ENCODE measurements at regions not wholly inside any gene's neighbourhood (a gene's known extent, or its start where the extent isn't known, plus 50 kb on each side); places are given as distances from the start of the nearest gene placed in this dataset.

DNA sequence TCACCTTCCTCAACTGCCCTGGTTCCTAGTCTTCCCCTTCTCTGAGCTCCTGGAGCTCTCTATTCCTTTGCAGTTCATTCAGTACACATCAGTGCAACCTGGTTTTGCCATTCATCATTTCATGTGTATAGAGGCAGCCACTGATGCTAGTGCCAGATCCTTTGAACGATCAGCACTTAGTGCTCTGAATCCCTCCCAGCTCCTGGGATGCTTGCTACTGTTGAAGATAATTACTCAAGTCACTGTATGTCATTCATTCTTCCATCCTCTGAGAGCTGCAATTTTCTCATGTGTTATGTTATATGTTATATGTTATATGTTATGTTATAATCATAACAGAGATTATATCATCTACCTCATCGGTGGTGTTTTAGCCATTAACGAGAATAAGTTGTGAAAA is 98.5 kb upstream of the UXS1 start:
- H2BK120ac ChIP-seq (replicated peaks; ENCODE audit: low read depth, low read length), result no peak overlapping the region
- no peak overlapping the region for H2AFZ ChIP-seq (ENCODE audit: low read length)
- no peak overlapping the region for H4K5ac ChIP-seq (ENCODE audit: insufficient read length, low read depth, low read length)
- no peak overlapping the region for H4K91ac ChIP-seq (replicated peaks; ENCODE audit: insufficient read length, low read length)
- H3K4me1 ChIP-seq (replicated peaks in 1 of 4; ENCODE audit: control insufficient read depth in 3 of 4, insufficient read depth in 4 of 4, low read length in 3 of 4), result no peaks in the 10 kb centered on the region
- no peak for FAIRE-seq
- no peak overlapping the region for H2BK15ac ChIP-seq (ENCODE audit: low read length)
- no peak overlapping the region for H3K4me2 ChIP-seq (ENCODE audit: insufficient read depth in 1 of 2, low read depth in 2 of 2, low read length in 2 of 2)
- peak in 1 of 2 experiments; percentile 10 for DNase-seq (ENCODE audit: low read depth in 1 of 2, low spot score in 2 of 2)
- no peak overlapping the region for H2BK20ac ChIP-seq (ENCODE audit: low read length)
- no peaks in the 10 kb centered on the region for H3K23me2 ChIP-seq (ENCODE audit: low read depth, low read length)
- no peak overlapping the region for H3K18ac ChIP-seq (ENCODE audit: extremely low read depth, low read length)
- ChIA-PET CTCF (ENCODE audit: partially characterized antibody) (interaction anchor here (1.1 to 1.5 kb wide), 3 partner anchors 9 to 187 kb away, joined by 3 to 6 read pairs (median 4); no protein-coding TSS in a partner anchor), POLR2A (ENCODE audit: partially characterized antibody) (no interaction called here)
- no peak overlapping the region for H3K4ac ChIP-seq (replicated peaks; ENCODE audit: insufficient read length, low read depth, low read length)
- H2BK12ac ChIP-seq (ENCODE audit: low read depth, low read length), result no peak overlapping the region
- no peak overlapping the region for H3K4me3 ChIP-seq (ENCODE audit: extremely low read depth in 1 of 4, insufficient read depth in 2 of 4, low read depth in 3 of 4, low read length in 4 of 4)
- H3K56ac ChIP-seq (replicated peaks; ENCODE audit: insufficient read length, low read depth, low read length), result no peak overlapping the region
- H3K27me3 ChIP-seq (replicated peaks in 1 of 4; ENCODE audit: control insufficient read depth in 3 of 4, extremely low read depth in 1 of 4, insufficient read depth in 3 of 4, low read length in 3 of 4), result no peaks in the 10 kb centered on the region; a peak in 1 of 7 replicates
- no peak overlapping the region for H3K23ac ChIP-seq (ENCODE audit: insufficient read length)
- no peak overlapping the region for H3K14ac ChIP-seq (ENCODE audit: insufficient read length)
- no peak overlapping the region for H2AK5ac ChIP-seq (ENCODE audit: low read depth, low read length)
- no peak overlapping the region for H2BK5ac ChIP-seq (ENCODE audit: low read depth, low read length)
- no peaks in the 10 kb centered on the region for H3K79me1 ChIP-seq (ENCODE audit: low read depth, low read length)
- no peaks in the 10 kb centered on the region for H3K79me2 ChIP-seq (ENCODE audit: control insufficient read depth in 1 of 2, insufficient read depth in 2 of 2, low read length in 2 of 2)
- no peak overlapping the region for H4K8ac ChIP-seq (ENCODE audit: extremely low read depth, insufficient read depth, low read length)
- no peaks in the 10 kb centered on the region for H3K36me3 ChIP-seq (ENCODE audit: control insufficient read depth in 2 of 4, insufficient read depth in 4 of 4, low read length in 3 of 4)
- no peaks in the 10 kb centered on the region for H4K20me1 ChIP-seq (replicated peaks in 1 of 2; ENCODE audit: control insufficient read depth in 1 of 2, insufficient read depth in 2 of 2, low read length in 2 of 2)
- H3K9me3 ChIP-seq (ENCODE audit: insufficient read depth in 2 of 2, low read depth in 1 of 2, low read length in 1 of 2), result no peaks in the 10 kb centered on the region
- H3K9ac ChIP-seq (replicated peaks in 1 of 4; ENCODE audit: extremely low read depth in 1 of 4, low read depth in 3 of 4, low read length in 3 of 4), result no peak overlapping the region
- no peak overlapping the region for H3K27ac ChIP-seq (ENCODE audit: low read depth, low read length)
- 95% methylated on average over 3 of the region's 3 CpGs; no CpG with 5 or more reads in 1 of the 2 experiments for WGBS, 2 experiments (ENCODE audit: extremely low coverage in 1 of 2, insufficient coverage in 1 of 2, insufficient read length in 1 of 2, insufficient replicate concordance in 2 of 2, low coverage in 1 of 2, low lambda C conversion rate in 2 of 2, missing lambda C conversion rate in 1 of 2)
- TF ChIP-seq HDAC2 (IDR thresholded peaks at IDR 0.05; ENCODE audit: borderline replicate concordance in 1 of 2, low read depth in 2 of 2, low read length in 2 of 2), result no peak
- no peak for TF ChIP-seq GTF2F1 (IDR thresholded peaks at IDR 0.05; ENCODE audit: borderline replicate concordance, low read depth, low read length)
- TF ChIP-seq, protein P1, sequence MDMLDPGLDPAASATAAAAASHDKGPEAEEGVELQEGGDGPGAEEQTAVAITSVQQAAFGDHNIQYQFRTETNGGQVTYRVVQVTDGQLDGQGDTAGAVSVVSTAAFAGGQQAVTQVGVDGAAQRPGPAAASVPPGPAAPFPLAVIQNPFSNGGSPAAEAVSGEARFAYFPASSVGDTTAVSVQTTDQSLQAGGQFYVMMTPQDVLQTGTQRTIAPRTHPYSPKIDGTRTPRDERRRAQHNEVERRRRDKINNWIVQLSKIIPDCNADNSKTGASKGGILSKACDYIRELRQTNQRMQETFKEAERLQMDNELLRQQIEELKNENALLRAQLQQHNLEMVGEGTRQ (IDR thresholded peaks at IDR 0.05; ENCODE audit: low read length), result no peak
- TF ChIP-seq SP2 (IDR thresholded peaks at IDR 0.05; ENCODE audit: low read length), result no peak
- no peak for TF ChIP-seq SUZ12 (IDR thresholded peaks at IDR 0.05; ENCODE audit: low read length)
- TF ChIP-seq POU5F1 (IDR thresholded peaks at IDR 0.05; ENCODE audit: low read depth, low read length), result no peak
- TF ChIP-seq SP1 (IDR thresholded peaks at IDR 0.05; ENCODE audit: low read depth, low read length), result no peak
- no peak for TF ChIP-seq RXRA (IDR thresholded peaks at IDR 0.05; ENCODE audit: insufficient read depth, low read depth, low read length)
- no peak for TF ChIP-seq RAD21 (IDR thresholded peaks at IDR 0.05 in 1 of 2, conservative IDR thresholded peaks at IDR 0.05 in 1 of 2; ENCODE audit: low read depth in 2 of 2, low read length in 2 of 2)
- TF ChIP-seq, protein P2, sequence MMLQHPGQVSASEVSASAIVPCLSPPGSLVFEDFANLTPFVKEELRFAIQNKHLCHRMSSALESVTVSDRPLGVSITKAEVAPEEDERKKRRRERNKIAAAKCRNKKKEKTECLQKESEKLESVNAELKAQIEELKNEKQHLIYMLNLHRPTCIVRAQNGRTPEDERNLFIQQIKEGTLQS (IDR thresholded peaks at IDR 0.05; ENCODE audit: insufficient read depth, low read depth, low read length), result no peak
